OCI-LY3 (cell line): ENCODE measurements at regions not wholly inside any gene's neighbourhood (a gene's known extent, or its start where the extent isn't known, plus 50 kb on each side); places are given as distances from the start of the nearest gene placed in this dataset.

ENCODE experiments used
- H2AFZ ChIP-seq: fragments of 200-600, 300-600 bp; shearing (Covaris generic); 2 replicates; pipeline ENCODE4 v1.6.0; 2014; ENCODE audit warnings: antibody characterized with exemption, low read depth, low read length
- H3K27ac ChIP-seq: fragments of 200-600, 300-600 bp; sonication (generic); 2 replicates; pipeline ENCODE4 v1.5.1; 2014; ENCODE audit warnings: mild to moderate bottlenecking, low read length, moderate library complexity, mixed read lengths
- H3K27me3 ChIP-seq: fragments of 200-600, 300-600 bp; sonication (generic); 2 replicates; pipeline ENCODE4 v1.6.1; 2014; ENCODE audit warnings: low read depth, low read length, mixed read lengths
- H3K36me3 ChIP-seq: fragments of 200-600, 300-600 bp; sonication (generic); replicated peaks from 2 replicates; pipeline ENCODE3; 2014; ENCODE audit warnings: low read depth, low read length, mixed read lengths
- H3K4me1 ChIP-seq: fragments of 300-600, 200-600 bp; sonication (generic); 2 replicates; pipeline ENCODE4 v1.6.1; 2014; ENCODE audit warnings: low read length, mixed read lengths
- H3K4me2 ChIP-seq: fragments of 200-600, 300-600 bp; sonication (generic); 2 replicates; pipeline ENCODE4 v1.6.1; 2014; ENCODE audit warnings: low read length, mixed read lengths
- H3K4me3 ChIP-seq: fragments of 300-600, 200-600 bp; sonication (generic); 2 replicates; pipeline ENCODE4 v1.5.1; 2014; ENCODE audit warnings: antibody characterized with exemption, mild to moderate bottlenecking, low read length, moderate library complexity
- H3K79me2 ChIP-seq: fragments of 300-600, 200-600 bp; shearing (Covaris generic); 2 replicates; pipeline ENCODE4 v1.6.1; 2014; ENCODE audit warnings: mild to moderate bottlenecking, low read length, mixed read lengths
- H3K9ac ChIP-seq: fragments of 300-600, 200-600 bp; shearing (Covaris generic); 2 replicates; pipeline ENCODE4 v1.6.0; 2014; ENCODE audit warnings: mild to moderate bottlenecking, low read length, moderate library complexity
- H3K9me3 ChIP-seq: fragments of 200-600, 300-600 bp; shearing (Covaris generic); 2 replicates; pipeline ENCODE4 v1.6.1; 2014; ENCODE audit warnings: low read length, mixed read lengths; ENCODE audit not compliant: insufficient read depth
- H4K20me1 ChIP-seq: fragments of 200-600, 300-600 bp; sonication (generic); 2 replicates; pipeline ENCODE4 v1.6.1; 2016; ENCODE audit warnings: low read length, mixed read lengths; ENCODE audit not compliant: insufficient read depth
- CTCF ChIP-seq: fragments of 200-600, 300-600 bp; sonication (generic); IDR thresholded peaks from 2 replicates; pipeline ENCODE4 v1.5.1; 2014; ENCODE audit warnings: antibody characterized with exemption, low read length, low read depth
- EZH2phosphoT487 ChIP-seq: fragments of 200-600 bp; shearing (Covaris generic); IDR thresholded peaks from 2 replicates; pipeline ENCODE4 v1.6.1; 2018; ENCODE audit warnings: antibody characterized with exemption, mixed run types, low read depth

- H3K36me3 ChIP-seq: no peaks in the 10 kb centered on the region
- H3K27me3 ChIP-seq: peaks cover 6% of the 10 kb centered on the region; the same call in 1 of the 2 replicates
Observed at GRCh38 chr2:120451334-120451733, 105.4 kb downstream of the INHBB start.

GRCh38 chr2:120452131-120452530 lies 106.2 kb downstream of the INHBB start:
- Histone ChIP-seq H3K79me2 (no peaks in the 10 kb centered on the region), H2AFZ (no peak overlapping the region), H3K4me2 (no peak overlapping the region), H3K36me3 (no peaks in the 10 kb centered on the region), H3K9me3 (0 out of 2 replicates have a peak, but pooled peaks cover under 1% of the 10 kb centered on the region), H3K4me3 (no peak overlapping the region), H3K27ac (no peak overlapping the region), H3K9ac (no peak overlapping the region), H4K20me1 (no peaks in the 10 kb centered on the region), H3K4me1 (no peaks in the 10 kb centered on the region), H3K27me3 (peaks cover 6% of the 10 kb centered on the region; the same call in 1 of the 2 replicates)
- TF ChIP-seq CTCF (no peak), EZH2phosphoT487 (no peak)

More at GRCh38 chr2:120451334-120451733, 105.4 kb downstream of the INHBB start:
- Histone ChIP-seq H3K27ac (no peak overlapping the region), H3K79me2 (no peaks in the 10 kb centered on the region), H3K4me3 (no peak overlapping the region), H2AFZ (no peak overlapping the region), H3K4me1 (no peaks in the 10 kb centered on the region), H3K9me3 (no peaks in the 10 kb centered on the region), H3K9ac (no peak overlapping the region), H4K20me1 (no peaks in the 10 kb centered on the region), H3K4me2 (no peak overlapping the region)
- no peak for TF ChIP-seq EZH2phosphoT487
- no peak for TF ChIP-seq CTCF

- Histone ChIP-seq H2AFZ (no peak overlapping the region), H3K27ac (no peak overlapping the region), H3K36me3 (no peaks in the 10 kb centered on the region), H4K20me1 (no peaks in the 10 kb centered on the region), H3K9ac (no peak overlapping the region), H3K4me3 (no peak overlapping the region), H3K79me2 (no peaks in the 10 kb centered on the region), H3K4me1 (no peaks in the 10 kb centered on the region), H3K4me2 (no peak overlapping the region), H3K9me3 (0 out of 2 replicates have a peak, but pooled peaks cover 6% of the 10 kb centered on the region), H3K27me3 (peaks cover 6% of the 10 kb centered on the region; the same call in 1 of the 2 replicates)
- TF ChIP-seq CTCF (no peak), EZH2phosphoT487 (no peak)
Observed at GRCh38 chr2:120452945-120453634, 107.2 kb downstream of the INHBB start.

GRCh38 chr2:120453635-120453998 lies 107.7 kb downstream of the INHBB start:
- Histone ChIP-seq H3K4me3 (no peak overlapping the region), H2AFZ (no peak overlapping the region), H3K27ac (no peak overlapping the region), H4K20me1 (no peaks in the 10 kb centered on the region), H3K79me2 (no peaks in the 10 kb centered on the region), H3K9me3 (0 out of 2 replicates have a peak, but pooled peaks cover 6% of the 10 kb centered on the region), H3K4me1 (no peaks in the 10 kb centered on the region), H3K4me2 (no peak overlapping the region), H3K27me3 (peaks cover 6% of the 10 kb centered on the region; the same call in 1 of the 2 replicates), H3K9ac (no peak overlapping the region), H3K36me3 (no peaks in the 10 kb centered on the region)
- TF ChIP-seq EZH2phosphoT487: no peak
